ENCODE measurements at regions not wholly inside any gene's neighbourhood (a gene's known extent, or its start where the extent isn't known, plus 50 kb on each side); places are given as distances from the start of the nearest gene placed in this dataset.

DNA sequence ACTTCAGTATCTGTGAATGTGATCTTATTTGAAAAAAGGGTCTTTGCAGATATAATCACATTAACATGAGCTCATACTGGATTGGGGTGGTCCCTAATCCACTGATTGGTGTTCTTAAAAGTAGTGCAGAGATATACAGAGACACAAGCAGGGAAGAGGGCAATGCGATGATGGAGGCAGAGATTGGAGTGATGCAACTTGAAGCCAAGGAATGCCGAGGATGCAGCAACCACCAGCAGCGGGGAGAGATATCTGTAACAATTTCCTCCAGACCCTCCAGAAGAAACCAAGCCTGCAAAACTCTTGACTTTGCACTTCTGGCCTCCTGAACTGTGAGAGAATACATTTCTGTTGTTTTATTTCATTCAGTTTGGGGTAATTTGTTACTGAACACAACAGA lies 171.0 kb upstream of the MBNL1 start:
- DNase-seq (ENCODE audit: low spot score) = no peak

DNA sequence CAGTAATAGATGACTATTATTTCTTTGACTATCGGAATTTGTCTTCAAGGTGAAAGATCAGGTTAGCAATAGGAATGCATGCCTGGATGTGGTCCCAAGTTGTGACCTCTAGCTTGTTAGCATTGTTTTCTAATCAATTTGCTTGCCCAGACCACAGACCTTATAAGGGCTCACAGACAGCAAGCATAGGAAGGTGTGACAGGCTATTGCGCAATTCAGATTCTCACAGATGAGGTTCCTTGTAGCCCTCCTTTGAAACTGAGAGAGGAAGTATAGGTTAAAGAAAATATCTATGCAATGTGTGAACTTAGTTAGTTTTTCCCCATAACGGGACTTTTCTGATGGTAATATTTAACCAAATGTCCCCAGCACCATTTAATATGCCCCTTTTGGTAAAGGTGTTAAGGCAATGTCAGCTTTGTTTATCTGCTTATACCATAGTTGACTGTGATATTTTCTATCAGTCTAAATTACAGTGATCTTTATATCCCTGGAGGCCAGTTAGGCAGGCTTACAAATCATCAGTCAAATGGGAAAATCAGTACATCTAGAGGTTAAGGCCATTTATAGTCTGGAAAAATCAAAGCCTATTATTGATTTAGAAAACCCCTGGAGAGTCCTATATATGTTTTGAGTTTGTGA lies 168.1 kb upstream of the MBNL1 start:
- no peak for DNase-seq (ENCODE audit: low spot score)

DNA sequence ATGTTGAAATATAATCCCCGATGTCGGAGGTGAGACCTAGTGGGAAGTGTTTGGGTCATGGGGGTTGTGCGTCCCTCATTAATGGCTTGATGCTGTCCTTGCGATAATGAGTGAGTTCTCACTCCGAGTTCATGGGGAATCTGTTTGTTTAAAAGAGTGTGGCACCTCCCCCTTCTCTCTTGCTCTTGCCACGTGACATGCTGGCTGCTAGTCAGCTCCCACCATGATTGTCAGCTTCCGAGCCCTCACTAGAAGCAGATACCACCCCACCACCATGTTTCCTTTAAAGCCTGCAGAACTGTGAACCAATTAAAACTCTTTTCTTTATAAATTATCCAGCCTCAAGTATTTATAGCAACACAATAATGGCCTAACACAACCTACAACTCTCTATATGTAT lies 166.3 kb upstream of the MBNL1 start:
- no peak for DNase-seq (ENCODE audit: low spot score)

DNA sequence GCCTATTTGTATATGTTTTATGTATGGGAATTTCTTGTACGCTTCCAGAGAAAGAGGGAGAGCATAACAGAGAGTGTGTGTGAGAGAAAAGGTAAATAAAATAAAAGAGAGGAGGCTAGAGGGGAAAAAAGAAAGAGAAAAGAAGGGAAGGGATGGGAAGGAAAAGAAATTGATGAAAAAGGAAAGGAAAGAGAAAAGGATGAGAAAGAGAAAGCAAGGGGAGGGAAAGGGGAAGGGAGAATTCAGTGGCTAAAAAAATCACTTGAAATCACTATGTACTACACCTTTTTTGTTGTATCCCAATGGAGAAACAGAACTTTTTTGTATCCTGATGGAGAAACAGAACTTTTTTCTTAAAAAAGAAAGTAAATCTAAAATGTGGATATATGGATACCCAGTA lies 165.5 kb upstream of the MBNL1 start:
- DNase-seq (ENCODE audit: low spot score) = no peak

DNA sequence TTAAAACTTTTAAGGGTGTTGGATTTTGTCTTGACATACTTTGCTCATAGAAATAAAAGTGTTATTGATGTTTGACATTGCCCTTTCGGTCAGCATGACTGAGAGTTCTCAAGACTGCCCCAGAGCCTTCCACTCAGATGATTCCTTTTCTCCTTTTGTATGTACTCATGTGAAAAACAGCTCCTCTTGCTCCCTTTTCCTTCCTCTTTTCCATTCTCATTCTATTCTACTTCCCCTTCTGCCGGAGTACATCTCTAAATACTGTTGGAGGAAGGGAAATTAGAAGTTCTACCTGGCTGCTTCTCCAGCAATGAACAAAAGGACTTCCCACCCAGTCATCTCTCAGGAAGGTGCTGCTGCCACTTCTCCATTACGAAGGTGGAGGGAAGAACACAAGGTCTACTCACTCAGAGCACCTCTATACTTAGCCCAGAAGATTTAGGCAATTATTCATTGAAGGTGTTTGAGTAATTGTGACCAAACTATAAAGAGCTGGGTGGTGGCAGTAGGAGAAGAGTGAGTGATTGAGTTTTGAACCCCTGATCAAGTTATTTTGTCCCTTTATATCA lies 163.8 kb upstream of the MBNL1 start:
- no peak for DNase-seq (ENCODE audit: low spot score)

DNA sequence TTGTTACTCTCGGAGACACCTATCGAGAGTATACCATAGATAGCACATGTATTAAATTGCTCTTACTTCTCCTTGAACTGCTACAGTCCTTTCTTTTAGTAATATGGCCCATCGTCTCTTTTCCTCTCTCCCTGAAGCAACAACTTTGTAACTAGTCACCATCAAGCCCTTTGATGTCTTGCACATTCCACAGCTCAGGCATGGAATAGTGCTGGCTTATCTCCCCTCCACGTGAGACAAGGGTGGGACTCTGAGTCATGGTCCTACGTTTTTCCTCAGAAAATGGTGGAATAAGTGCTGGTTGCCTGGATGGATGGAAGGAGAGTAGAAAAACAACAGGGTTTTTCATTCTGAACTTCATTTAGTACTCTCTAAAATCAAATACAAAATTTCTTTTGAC lies 163.3 kb upstream of the MBNL1 start:
- DNase-seq (ENCODE audit: low spot score) = no peak

DNA sequence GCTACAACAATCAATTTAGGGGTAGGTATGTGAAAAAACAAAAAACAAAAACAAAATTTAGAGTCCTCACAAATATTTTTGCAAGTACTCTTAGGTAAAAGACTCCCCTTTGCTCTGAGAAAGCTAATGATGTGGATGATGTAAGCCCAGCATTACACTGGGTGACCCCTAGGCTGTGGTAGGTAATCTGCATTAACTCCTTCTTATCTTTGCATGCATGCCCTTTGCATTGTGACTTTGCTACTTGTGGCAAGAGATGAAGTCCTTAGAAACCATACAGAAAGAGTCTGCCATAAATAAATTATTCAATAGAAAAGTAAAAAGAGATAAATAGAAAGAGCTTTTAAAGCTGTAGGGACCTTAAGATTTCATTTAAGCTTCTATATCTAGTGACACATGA lies 159.7 kb upstream of the MBNL1 start:
- DNase-seq (ENCODE audit: low spot score) = no peak

DNA sequence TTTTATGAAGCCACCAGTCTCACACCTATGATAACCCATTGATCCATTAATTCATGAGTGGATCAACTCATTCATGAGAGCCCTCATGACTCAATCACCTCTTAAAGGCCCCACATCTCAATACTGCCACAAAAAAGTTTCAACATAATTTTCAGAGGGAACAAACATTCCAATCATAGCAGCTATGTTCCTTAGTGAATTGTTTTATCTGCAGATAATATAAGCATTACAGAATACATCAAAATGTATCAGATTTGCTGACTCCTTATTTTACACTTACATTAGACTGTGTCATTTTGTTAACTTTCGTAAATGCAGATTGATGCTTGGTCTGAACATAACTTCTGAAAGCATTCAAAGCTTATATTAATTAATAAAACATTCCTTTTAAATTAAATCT lies 155.3 kb upstream of the MBNL1 start:
- no peak for DNase-seq (ENCODE audit: low spot score)

DNA sequence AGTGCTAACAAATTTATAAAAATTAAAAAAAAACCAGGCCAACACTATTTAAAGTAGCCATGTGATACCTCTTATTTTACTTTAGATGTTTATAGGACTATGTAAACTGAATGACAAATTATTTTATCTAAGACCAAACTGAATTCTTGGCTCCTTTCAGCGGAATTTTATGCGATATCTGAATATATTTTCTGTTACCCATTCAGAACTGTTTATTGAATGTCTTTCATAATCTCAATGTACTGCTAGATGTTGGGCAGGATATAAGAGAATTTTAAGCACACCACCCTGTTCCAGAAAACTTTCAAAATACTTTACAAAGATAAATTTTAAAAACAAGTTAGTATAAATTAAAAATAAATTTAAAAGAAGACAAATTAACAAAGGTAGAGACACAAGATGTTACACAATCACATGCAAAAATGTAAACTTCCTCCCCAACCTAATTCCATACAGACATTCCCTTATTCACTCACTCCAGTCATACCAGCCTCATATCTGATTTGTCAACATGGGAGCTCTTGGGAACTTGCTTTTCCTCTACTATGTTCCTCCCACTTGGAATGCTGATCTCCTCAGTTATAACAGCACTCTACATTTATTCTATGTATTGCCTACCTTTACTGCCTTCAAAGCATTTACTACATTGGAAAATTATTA lies 154.6 kb upstream of the MBNL1 start:
- no peak for DNase-seq (ENCODE audit: low spot score)

DNA sequence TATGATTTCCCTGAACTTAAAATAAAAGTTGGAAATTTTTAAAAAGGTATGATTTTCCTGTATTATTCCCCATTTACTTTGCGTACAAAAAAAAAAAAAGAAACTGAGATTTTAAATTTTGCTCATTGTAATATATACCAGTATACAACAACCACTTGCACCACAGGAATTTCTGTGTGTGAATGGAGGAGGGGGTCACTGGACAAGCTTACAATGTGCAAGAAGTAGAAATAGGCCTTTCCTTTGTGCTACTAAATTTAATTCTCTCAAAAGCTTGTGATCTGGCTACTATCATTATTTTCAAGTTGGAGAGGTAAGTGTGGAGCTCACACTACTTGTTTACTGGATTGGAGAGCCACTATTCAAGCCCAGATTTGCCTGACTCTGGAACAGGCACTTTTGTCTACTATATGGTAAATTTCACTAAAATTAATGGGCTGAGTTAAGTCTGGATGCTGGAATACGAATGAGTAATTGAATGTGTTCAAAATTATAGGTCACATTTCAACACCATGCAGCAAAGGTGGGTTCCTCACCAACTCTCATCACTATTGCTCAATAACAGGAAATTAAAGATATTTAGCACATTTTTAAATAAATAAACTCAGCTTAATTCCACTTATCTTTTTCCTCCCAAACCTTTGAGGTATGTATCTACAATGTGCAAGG lies 148.0 kb upstream of the MBNL1 start:
- DNase-seq (ENCODE audit: low spot score) = no peak

DNA sequence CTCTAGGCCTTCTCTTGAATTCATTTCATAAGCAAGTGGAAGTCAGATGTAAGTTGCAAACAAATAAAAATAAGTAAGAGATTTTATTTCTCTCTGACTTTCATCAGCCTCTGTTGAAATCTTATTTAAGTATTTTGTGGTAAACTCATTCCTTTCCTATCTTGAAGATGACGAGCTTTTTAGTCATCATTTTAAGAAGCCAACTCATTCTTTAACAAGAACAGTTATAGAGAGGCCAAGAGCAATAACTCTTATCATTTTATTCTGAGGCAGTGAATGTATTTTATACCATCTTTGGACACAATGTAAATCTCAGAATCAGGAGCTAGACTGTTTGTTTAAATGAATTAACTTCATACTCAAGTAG lies 147.5 kb upstream of the MBNL1 start:
- peak; percentile 94 for DNase-seq (ENCODE audit: low spot score)

DNA sequence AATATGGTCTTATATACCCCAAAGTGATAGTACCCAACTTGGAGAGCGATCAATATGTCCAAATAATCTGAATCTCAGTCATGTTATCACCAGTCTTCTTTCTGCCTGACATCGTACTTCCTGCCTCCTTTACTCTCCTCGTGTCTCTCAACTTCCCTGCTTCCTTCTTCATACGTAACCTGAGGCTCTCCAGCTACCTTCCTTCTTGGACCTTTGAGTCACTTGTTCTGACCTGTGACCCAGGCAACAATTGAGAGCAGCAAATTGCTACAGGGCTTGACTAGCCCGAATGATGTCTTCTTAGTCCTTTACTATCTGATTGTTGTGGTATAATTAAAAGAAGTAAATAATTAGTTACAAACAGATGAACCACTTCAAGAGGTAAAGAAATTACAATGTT lies 145.9 kb upstream of the MBNL1 start:
- no peak for DNase-seq (ENCODE audit: low spot score)

DNA sequence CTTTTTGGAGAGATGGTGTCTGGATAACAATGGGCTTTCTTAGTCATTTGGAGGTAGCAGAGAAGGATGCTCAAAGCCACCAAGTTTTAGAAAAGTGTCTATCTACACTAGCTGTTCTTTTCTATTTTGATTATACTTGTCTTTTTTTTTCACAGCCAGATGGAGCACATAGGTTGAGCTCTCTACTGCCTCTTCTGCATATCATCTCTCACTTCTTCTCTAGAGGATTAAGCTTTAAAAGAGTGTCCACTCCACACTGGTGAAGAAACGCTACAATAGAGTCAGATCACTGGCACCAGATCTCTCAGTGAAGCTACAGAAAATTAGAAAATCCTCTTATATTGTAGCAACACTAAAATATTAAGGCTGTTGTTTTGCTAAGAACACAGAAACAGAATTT lies 145.3 kb upstream of the MBNL1 start:
- no peak for DNase-seq (ENCODE audit: low spot score)

DNA sequence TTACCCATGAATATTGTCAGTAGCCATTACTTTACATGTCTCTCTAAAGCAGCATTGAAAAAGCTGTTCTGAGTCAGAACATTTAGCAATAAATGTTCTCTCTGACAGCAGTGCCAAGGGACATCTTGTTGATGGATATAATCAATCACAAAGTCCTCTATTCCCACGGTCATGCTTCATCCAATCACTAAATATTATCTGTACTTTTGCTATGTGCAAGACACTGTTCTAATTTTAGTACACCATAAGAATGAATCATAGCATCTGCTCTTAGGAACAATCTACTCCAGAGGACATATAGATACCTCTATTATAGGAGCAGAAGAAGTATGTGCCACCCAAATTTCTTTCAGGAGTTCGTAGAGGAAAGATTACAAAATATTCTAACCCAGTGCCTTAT lies 142.5 kb upstream of the MBNL1 start:
- no peak for DNase-seq (ENCODE audit: low spot score)

DNA sequence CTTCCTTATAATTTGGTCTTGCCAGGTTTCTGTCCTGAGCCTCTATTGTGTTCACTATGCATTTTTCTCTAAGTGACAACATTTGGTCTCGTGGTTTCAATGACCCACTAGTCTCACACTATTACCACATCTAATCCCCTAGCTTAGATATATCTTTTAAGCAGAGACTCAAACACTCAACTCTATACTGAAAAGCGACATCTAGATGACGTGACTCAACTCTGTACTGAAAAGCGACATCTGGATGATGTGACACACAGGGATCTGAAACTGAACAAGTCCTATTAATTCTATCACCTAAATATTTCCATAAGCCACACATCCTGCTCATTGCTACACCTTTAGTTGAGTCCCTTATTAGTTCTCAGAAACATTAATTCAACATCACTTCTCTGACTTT lies 141.7 kb upstream of the MBNL1 start:
- no peak for DNase-seq (ENCODE audit: low spot score)

DNA sequence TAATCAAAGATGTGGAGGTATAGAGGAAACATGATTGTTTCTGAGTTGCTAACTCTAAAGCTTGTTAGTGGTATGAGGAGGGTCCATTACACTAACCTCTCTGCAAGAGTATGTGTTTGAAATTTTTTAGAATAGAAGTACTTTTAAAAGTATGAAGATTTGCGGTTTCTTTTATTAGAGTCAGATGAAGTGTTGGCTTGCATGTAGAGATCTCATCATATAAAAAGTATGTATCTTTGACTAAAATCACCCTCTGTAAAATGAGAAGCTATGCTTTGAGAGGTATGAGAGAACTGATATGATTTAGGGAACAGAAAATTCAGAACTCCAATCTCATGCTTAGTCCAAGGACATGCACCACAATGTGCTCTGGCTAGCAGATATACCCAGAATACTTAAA lies 140.4 kb upstream of the MBNL1 start:
- peak; percentile 34 for DNase-seq (ENCODE audit: low spot score)

DNA sequence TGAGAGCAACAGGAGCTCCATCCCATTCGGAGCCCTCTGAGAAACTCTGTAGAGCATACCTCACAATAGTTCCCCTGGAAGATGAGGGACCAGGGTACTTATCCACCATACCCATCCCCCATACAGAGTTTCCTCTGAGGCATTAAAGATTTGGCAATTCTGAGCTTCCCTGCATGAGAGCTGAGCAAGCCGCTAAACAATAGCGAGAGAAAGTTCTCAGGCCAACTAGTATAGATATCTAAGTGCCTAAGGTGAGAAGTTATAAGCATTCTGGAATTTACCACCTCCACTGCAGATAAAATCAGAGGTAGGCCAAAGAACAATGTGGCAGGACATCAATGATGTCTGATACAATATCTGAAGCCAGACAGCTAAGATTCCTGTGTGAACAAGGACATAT lies 129.1 kb upstream of the MBNL1 start:
- no peak for DNase-seq (ENCODE audit: low spot score)

DNA sequence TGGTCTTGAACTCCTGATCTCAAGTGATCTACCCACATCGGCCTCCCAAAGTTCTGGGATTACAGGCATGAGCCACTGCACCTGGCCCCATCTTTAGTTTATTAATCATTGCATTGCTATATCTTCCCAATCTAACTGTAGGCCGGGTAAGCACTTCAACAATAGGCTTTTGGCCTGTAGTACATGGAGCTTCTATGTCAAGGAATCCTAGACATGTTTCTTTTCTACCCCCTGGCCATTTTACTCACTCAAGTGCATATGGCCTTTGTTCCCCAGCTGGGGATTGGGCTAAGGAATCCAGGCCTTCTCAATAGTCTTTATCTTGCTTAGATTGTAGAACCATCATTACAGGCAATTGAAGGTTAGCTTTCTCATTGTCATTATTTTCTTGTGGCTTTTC lies 122.3 kb upstream of the MBNL1 start:
- DNase-seq (ENCODE audit: low spot score) = no peak

DNA sequence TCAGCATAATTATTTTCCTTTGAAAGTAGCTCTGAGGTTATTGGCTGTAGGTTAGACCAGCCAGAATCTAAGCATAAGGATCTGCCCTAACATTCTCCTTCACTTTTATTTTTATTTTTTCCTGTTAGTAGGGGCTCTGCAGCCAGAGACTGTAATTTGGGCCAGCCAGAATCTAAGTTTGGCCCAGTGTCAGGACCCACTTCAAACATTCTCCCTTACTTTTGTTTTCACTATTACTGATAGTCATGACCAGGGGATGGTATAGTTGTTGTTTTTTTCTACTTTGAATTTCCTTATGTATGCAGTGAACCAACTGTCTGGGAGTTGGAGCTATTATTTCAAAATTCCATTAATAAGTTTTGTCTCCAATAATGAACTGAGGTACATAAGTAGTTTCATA lies 121.0 kb upstream of the MBNL1 start:
- no peak for DNase-seq (ENCODE audit: low spot score)

DNA sequence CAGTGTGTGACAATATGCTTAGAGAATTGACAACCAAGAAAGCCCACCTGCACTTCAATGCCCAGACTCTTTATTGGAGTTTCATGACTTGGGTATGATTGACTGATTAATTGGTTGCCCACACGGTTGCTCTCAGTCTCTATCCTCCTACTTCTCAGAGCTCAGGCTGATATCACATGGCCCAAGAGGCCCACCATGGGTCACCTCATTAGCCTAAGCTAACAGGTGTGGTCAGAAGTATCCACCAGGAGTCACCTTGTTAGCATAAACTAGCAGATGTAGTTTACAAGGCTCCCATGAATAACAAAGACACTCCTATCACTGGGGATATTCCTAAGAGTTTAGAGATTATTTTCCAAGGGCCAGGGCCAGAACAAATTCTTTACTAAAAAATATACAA lies 120.2 kb upstream of the MBNL1 start:
- DNase-seq (ENCODE audit: low spot score) = no peak

DNA sequence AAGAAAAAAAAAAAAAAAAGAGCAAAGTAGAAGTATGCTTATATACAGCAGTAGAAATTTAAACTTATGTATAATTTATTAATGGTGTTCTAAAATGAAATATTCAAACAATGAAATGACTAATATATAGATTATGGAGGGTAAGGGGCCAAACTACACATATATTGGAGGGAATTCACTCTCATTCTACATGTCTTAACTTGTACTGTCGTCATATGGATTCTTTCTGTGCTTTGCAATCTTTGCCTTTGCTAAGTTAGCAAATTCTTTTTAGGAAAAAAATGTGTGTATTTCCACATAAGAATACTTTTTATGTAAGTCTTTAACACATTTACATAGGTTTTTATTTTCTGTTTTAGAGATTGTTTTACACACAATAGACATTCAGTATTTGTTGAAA lies 118.9 kb upstream of the MBNL1 start:
- no peak for DNase-seq (ENCODE audit: low spot score)

DNA sequence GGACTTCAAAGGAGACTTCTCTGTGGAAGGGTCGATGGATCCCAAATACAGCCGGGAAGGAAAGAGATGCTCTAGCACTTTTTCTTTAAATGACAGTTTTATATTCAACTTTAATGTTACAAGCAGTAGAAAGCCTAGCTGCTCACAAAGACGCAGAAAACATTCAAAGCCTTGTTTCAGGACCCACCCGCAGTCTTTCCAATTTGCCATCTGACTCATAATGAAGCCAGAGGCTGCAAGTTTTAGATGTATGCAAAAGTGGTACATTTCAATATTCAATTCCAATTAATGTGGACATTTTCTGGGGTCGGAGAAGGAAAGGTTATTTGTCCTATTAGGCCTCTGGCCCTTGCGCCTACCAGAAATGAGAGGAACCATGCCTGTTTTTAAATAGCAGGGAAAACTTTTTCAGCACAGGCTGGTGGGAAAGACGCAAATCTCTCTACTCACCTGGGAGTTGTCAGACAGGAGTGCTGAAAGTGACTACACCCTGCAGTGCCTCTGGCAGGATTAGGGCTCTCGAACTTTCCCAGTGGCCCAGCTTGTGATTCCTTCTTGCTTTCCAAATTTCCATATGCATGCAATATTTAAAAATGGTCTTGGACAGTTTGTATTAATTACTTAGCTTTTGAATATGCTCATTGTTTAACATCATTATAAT lies 117.4 kb upstream of the MBNL1 start:
- peak; percentile 39 for DNase-seq (ENCODE audit: low spot score)

Measured in umbilical cord (tissue), 1 donor.